Fibroblast of lung (primary cell): ENCODE measurements at regions not wholly inside any gene's neighbourhood (a gene's known extent, or its start where the extent isn't known, plus 50 kb on each side); places are given as distances from the start of the nearest gene placed in this dataset.
"Not testable (repeated sequence)": the region's sequence is repeated elsewhere in the genome, so short reads cannot be mapped to it uniquely, and the experiment has no call there.

Experiments
- DNase-seq, 2 donors: peaks; one replicate each; pipeline versions ENCODE4 v3.0.0 to v3.0.0-alpha.2; 2010; ENCODE audit warnings: low read depth in 2 of 2
- H2AFZ ChIP-seq: 2 replicates; pipeline ENCODE4 v1.5.1; 2012; ENCODE audit warnings: low read length, control low read depth, inconsistent platforms
- H3K27ac ChIP-seq: 2 replicates; pipeline ENCODE4 v1.5.1; 2011; ENCODE audit warnings: low read length, control low read depth; ENCODE audit not compliant: insufficient read depth
- H3K27me3 ChIP-seq: 2 replicates; pipeline ENCODE4 v1.5.1; 2011; ENCODE audit warnings: mild to moderate bottlenecking, low read length; ENCODE audit not compliant: control insufficient read depth, insufficient read depth
- H3K36me3 ChIP-seq: 2 replicates; pipeline ENCODE4 v1.5.1; 2011; ENCODE audit warnings: low read length; ENCODE audit not compliant: control insufficient read depth, insufficient read depth
- H3K4me1 ChIP-seq: 2 replicates; pipeline ENCODE4 v1.5.1; 2011; ENCODE audit warnings: low read length; ENCODE audit not compliant: control insufficient read depth, insufficient read depth; ENCODE audit errors: extremely low read depth
- H3K4me2 ChIP-seq: 2 replicates; pipeline ENCODE4 v1.5.1; 2011; ENCODE audit warnings: low read length, control low read depth; ENCODE audit not compliant: insufficient read depth; ENCODE audit errors: extremely low read depth
- H3K4me3 ChIP-seq, 4 experiments: fragments of 200-600 bp in 1 of 4; sonication (generic) in 1 of 4; replicated peaks in 1 of 4; 2 replicates each; pipeline ENCODE4 v1.5.1; 2011 to 2016; ENCODE audit warnings: low read length in 4 of 4, low read depth in 3 of 4, mild to moderate bottlenecking in 3 of 4, control low read depth in 2 of 4, inconsistent platforms in 1 of 4, mixed read lengths in 1 of 4; ENCODE audit not compliant: insufficient read depth in 1 of 4; ENCODE audit errors: control extremely low read depth in 1 of 4
- H3K79me2 ChIP-seq: 2 replicates; pipeline ENCODE4 v1.5.1; 2012; ENCODE audit warnings: mild to moderate bottlenecking, low read length, inconsistent platforms; ENCODE audit not compliant: control insufficient read depth, insufficient read depth
- H3K9ac ChIP-seq: 2 replicates; pipeline ENCODE4 v1.5.1; 2011; ENCODE audit warnings: mild to moderate bottlenecking, low read length, control low read depth; ENCODE audit not compliant: insufficient read depth
- H3K9me3 ChIP-seq: 2 replicates; pipeline ENCODE4 v1.5.1; 2012; ENCODE audit warnings: low read depth, low read length; ENCODE audit not compliant: control insufficient read depth, insufficient read depth
- H4K20me1 ChIP-seq: 2 replicates; pipeline ENCODE4 v1.5.1; 2011; ENCODE audit warnings: low read length; ENCODE audit not compliant: control insufficient read depth, insufficient read depth; ENCODE audit errors: extremely low read depth

- H3K9ac ChIP-seq, H3K27me3 ChIP-seq, H2AFZ ChIP-seq, H3K9me3 ChIP-seq, H3K4me3 ChIP-seq, H4K20me1 ChIP-seq, H3K27ac ChIP-seq, DNase-seq, H3K4me2 ChIP-seq, H3K36me3 ChIP-seq, H3K4me1 ChIP-seq, H3K79me2 ChIP-seq: not testable (repeated sequence)
Observed at GRCh38 chr2:87956613-87957012, 59.7 kb downstream of the RNU2-63P start.

- not testable (repeated sequence) for H3K36me3 ChIP-seq, H3K27me3 ChIP-seq, H4K20me1 ChIP-seq, H3K4me3 ChIP-seq, H3K4me2 ChIP-seq, H2AFZ ChIP-seq, H3K27ac ChIP-seq, DNase-seq, H3K79me2 ChIP-seq, H3K4me1 ChIP-seq, H3K9me3 ChIP-seq, H3K9ac ChIP-seq
Observed at GRCh38 chr2:87949008-87949407, 67.3 kb downstream of the RNU2-63P start.

DNA sequence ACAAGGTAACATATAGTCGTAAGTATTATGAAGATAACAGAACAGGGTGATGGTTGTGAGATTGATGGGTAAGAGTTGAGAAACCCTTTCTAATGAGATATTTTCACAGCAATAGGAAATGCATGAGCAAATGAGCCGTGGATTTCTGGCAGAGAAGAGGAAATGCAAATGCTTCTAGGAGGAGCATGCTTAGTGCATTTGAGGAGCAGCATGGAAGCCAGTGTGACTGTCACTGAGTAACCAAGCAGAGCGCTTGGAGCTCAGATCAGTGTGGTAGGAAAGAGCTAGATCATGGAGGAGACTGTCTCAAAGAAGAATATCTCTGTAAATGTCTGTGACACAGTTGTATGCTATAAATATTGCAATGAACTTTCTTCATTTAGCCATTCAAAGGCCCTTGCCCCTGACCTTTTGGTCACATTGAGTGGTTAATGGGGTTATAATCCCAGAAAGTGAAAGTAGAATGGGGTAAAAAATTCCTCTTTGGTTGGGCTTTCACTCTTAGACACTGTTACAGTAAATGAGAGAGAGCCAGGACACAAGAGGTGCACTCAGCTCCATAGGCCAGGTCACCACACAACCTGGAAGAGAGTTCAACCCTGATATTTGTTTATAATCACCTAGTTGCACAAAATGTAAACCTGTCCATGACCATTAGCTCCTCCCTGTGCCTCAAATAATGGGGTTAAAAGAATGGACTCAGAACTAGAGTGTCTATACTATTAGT, 69.5 kb downstream of the RNU2-63P start:
- H3K79me2 ChIP-seq, H4K20me1 ChIP-seq, H3K36me3 ChIP-seq, DNase-seq, H2AFZ ChIP-seq, H3K4me2 ChIP-seq, H3K4me3 ChIP-seq, H3K9ac ChIP-seq, H3K9me3 ChIP-seq, H3K4me1 ChIP-seq, H3K27me3 ChIP-seq, H3K27ac ChIP-seq: not testable (repeated sequence)

DNA sequence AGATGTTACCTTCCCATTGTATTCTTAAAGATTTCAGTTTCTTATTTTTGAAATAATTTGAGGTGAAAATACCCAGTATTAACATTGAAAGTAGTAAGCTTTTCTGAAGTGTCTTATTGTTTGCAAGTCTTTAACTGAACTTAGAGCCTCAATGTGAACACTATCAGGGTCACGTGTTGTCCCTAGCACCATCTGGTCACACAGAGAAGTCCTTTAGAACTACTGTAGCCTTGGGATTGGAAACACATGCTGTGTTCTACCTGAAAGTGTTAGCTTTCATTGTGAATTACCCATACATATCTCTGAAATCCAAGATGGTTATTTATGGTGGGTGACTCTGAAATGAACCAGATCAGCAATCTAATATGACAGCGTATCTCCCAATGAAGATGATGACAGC, 77.0 kb downstream of the RNU2-63P start:
- DNase-seq, H3K36me3 ChIP-seq: not testable (repeated sequence)

GRCh38 chr2:87919023-87919665, 93.5 kb upstream of the RGPD2 start:
- not testable (repeated sequence) for H3K4me3 ChIP-seq, H3K9me3 ChIP-seq, H4K20me1 ChIP-seq, H3K36me3 ChIP-seq, H3K79me2 ChIP-seq, H3K4me1 ChIP-seq, H3K27me3 ChIP-seq, H2AFZ ChIP-seq, H3K27ac ChIP-seq, H3K9ac ChIP-seq, DNase-seq, H3K4me2 ChIP-seq

More for the DNA sequence above, 77.0 kb downstream of the RNU2-63P start:
- not testable (repeated sequence) for H3K9me3 ChIP-seq, H4K20me1 ChIP-seq, H2AFZ ChIP-seq, H3K9ac ChIP-seq, H3K4me1 ChIP-seq, H3K27ac ChIP-seq, H3K4me3 ChIP-seq, H3K27me3 ChIP-seq, H3K4me2 ChIP-seq, H3K79me2 ChIP-seq

GRCh38 chr2:87917194-87917593, 91.6 kb upstream of the RGPD2 start:
- not testable (repeated sequence) for H2AFZ ChIP-seq, DNase-seq, H3K27ac ChIP-seq, H3K27me3 ChIP-seq, H3K79me2 ChIP-seq, H3K36me3 ChIP-seq, H3K4me3 ChIP-seq, H3K9me3 ChIP-seq, H3K4me1 ChIP-seq, H3K4me2 ChIP-seq, H4K20me1 ChIP-seq, H3K9ac ChIP-seq

DNA sequence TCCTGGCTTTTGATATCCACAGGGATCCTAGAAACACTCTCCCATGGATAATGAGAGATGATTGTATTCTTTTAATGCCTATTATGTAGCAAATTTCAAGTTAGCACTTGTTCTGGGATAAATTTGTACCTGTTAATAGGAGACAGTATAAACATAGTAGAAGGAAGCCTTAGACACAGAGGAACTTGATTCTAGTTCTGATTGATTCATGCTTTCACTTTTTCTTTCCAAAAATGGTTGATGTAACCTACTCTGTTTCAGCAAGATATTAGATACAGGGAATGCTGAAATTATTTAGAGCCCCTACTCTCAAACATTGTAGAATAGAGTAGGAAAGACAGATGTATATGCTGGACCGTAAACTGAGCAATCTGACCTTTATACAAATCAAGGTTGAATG, 85.3 kb upstream of the RGPD2 start:
- not testable (repeated sequence) for H2AFZ ChIP-seq, H3K9me3 ChIP-seq, H3K4me3 ChIP-seq, DNase-seq, H3K27me3 ChIP-seq, H3K27ac ChIP-seq, H3K79me2 ChIP-seq, H3K4me1 ChIP-seq, H3K36me3 ChIP-seq, H3K9ac ChIP-seq, H4K20me1 ChIP-seq, H3K4me2 ChIP-seq
